ENCODE measurements at regions not wholly inside any gene's neighbourhood (a gene's known extent, or its start where the extent isn't known, plus 50 kb on each side); places are given as distances from the start of the nearest gene placed in this dataset.

GRCh38 chr4:11748164-11748872 is 319.6 kb upstream of the HS3ST1 start:
- ATAC-seq (peak; percentile 97), DNase-seq (peak; percentile 76)
- no peaks in the 10 kb centered on the region for H3K27me3 ChIP-seq (ENCODE audit: low read length)
- peaks cover 16% of the 10 kb centered on the region for H3K4me1 ChIP-seq (ENCODE audit: insufficient read depth, low read length)
- no peaks in the 10 kb centered on the region for H4K20me1 ChIP-seq (ENCODE audit: low read length)
- H3K36me3 ChIP-seq (ENCODE audit: low read depth, low read length) = no peaks in the 10 kb centered on the region
- peak overlapping the region; percentile 82 for H3K27ac ChIP-seq (ENCODE audit: low read length)
- no peak for TF ChIP-seq CTCF (conservative IDR thresholded peaks at IDR 0.05; ENCODE audit: low read depth, low read length)
- no TSS peak for BruUV-seq (replicated peaks)
- H2AFZ ChIP-seq (ENCODE audit: low read length) = peak overlapping the region; percentile 56
- H3K9me2 ChIP-seq (replicated peaks; ENCODE audit: low read length) = no peaks in the 10 kb centered on the region
- no peak overlapping the region for H3K9ac ChIP-seq (ENCODE audit: low read length)
- intact Hi-C loops (cut with micrococcal nuclease) = loop anchor here (2.0 kb wide), 1 partner anchor 24 kb away; no protein-coding TSS in a partner anchor
- H3F3A ChIP-seq (ENCODE audit: low read length, unreplicated experiment) = no peaks in the 10 kb centered on the region
- H3K79me2 ChIP-seq (ENCODE audit: low read length) = no peaks in the 10 kb centered on the region
- peak overlapping the region; percentile 78 for H3K4me2 ChIP-seq (ENCODE audit: low read length)
- POLR2A ChIA-PET (ENCODE audit: unreplicated experiment) = interaction anchor here (0.6 to 0.7 kb wide), 2 partner anchors 24 to 56 kb away, joined by 3 read pairs; no protein-coding TSS in a partner anchor
- peak overlapping the region; percentile 46; the same call in 1 of the 2 replicates for H3K4me3 ChIP-seq (ENCODE audit: low read length)
- no peaks in the 10 kb centered on the region for H3K9me3 ChIP-seq (ENCODE audit: low read length)
- CTCF ChIA-PET = interaction anchor here (0.6 kb wide), 1 partner anchor 73 kb away, joined by 3 read pairs; no protein-coding TSS in a partner anchor

GRCh38 chr4:11746734-11747133 is 318.0 kb upstream of the HS3ST1 start:
- ChIA-PET CTCF (no interaction called here), POLR2A (ENCODE audit: unreplicated experiment) (no interaction called here)
- H3K9ac ChIP-seq (ENCODE audit: low read length) = no peak overlapping the region
- no peaks in the 10 kb centered on the region for H3K27me3 ChIP-seq (ENCODE audit: low read length)
- H3K4me3 ChIP-seq (ENCODE audit: low read length) = no peak overlapping the region
- no peaks in the 10 kb centered on the region for H4K20me1 ChIP-seq (ENCODE audit: low read length)
- no peaks in the 10 kb centered on the region for H3K9me3 ChIP-seq (ENCODE audit: low read length)
- H3K9me2 ChIP-seq (replicated peaks; ENCODE audit: low read length) = no peaks in the 10 kb centered on the region
- no peak for DNase-seq
- H3K27ac ChIP-seq (ENCODE audit: low read length) = no peak overlapping the region
- no TSS peak for BruUV-seq (replicated peaks)
- H2AFZ ChIP-seq (ENCODE audit: low read length) = no peak overlapping the region
- H3K4me2 ChIP-seq (ENCODE audit: low read length) = no peak overlapping the region
- no peak for TF ChIP-seq CTCF (conservative IDR thresholded peaks at IDR 0.05; ENCODE audit: low read depth, low read length)
- ATAC-seq = no peak
- intact Hi-C loops (cut with micrococcal nuclease) = no loop called here
- H3F3A ChIP-seq (ENCODE audit: low read length, unreplicated experiment) = no peaks in the 10 kb centered on the region
- H3K79me2 ChIP-seq (ENCODE audit: low read length) = no peaks in the 10 kb centered on the region
- H3K36me3 ChIP-seq (ENCODE audit: low read depth, low read length) = no peaks in the 10 kb centered on the region
- H3K4me1 ChIP-seq (ENCODE audit: insufficient read depth, low read length) = peaks cover 17% of the 10 kb centered on the region

GRCh38 chr4:11743976-11744375 is 315.3 kb upstream of the HS3ST1 start:
- Histone ChIP-seq H3K9ac (ENCODE audit: low read length) (no peak overlapping the region), H3K4me1 (ENCODE audit: insufficient read depth, low read length) (peaks cover 25% of the 10 kb centered on the region), H2AFZ (ENCODE audit: low read length) (no peak overlapping the region), H4K20me1 (ENCODE audit: low read length) (no peaks in the 10 kb centered on the region), H3K79me2 (ENCODE audit: low read length) (no peaks in the 10 kb centered on the region), H3K4me3 (ENCODE audit: low read length) (no peak overlapping the region), H3K27me3 (ENCODE audit: low read length) (no peaks in the 10 kb centered on the region), H3K27ac (ENCODE audit: low read length) (no peak overlapping the region), H3K9me2 (replicated peaks; ENCODE audit: low read length) (no peaks in the 10 kb centered on the region), H3F3A (ENCODE audit: low read length, unreplicated experiment) (no peaks in the 10 kb centered on the region), H3K36me3 (ENCODE audit: low read depth, low read length) (no peaks in the 10 kb centered on the region), H3K9me3 (ENCODE audit: low read length) (no peaks in the 10 kb centered on the region), H3K4me2 (ENCODE audit: low read length) (no peak overlapping the region)
- ChIA-PET CTCF (no interaction called here), POLR2A (ENCODE audit: unreplicated experiment) (no interaction called here)
- DNase-seq = no peak
- BruUV-seq (replicated peaks) = no TSS peak
- TF ChIP-seq CTCF (conservative IDR thresholded peaks at IDR 0.05; ENCODE audit: low read depth, low read length) = no peak
- TF ChIP-seq EZH2phosphoT487 (IDR thresholded peaks at IDR 0.05; ENCODE audit: borderline replicate concordance, low read length) = no peak
- TF ChIP-seq EZH2 (IDR thresholded peaks at IDR 0.05; ENCODE audit: low read length, unreplicated experiment) = no peak
- no peak for ATAC-seq
- intact Hi-C loops (cut with micrococcal nuclease) = no loop called here

Measured in PC-3 (cell line).